Ovary (tissue), 7 donors: ENCODE measurements at regions not wholly inside any gene's neighbourhood (a gene's known extent, or its start where the extent isn't known, plus 50 kb on each side); places are given as distances from the start of the nearest gene placed in this dataset.

Source experiments
- DNase-seq, 5 donors: peaks; one replicate each; pipeline ENCODE4 v3.0.0-alpha.2; 2019 to 2020
- H3K27ac ChIP-seq, 2 donors: fragments of 200-600 bp; one replicate each; pipeline versions ENCODE4 v1.5.1 to v1.8.0; 2019 to 2022
- H3K27me3 ChIP-seq: fragments of 200-600 bp; one replicate; pipeline ENCODE4 v1.8.0; 2022
- H3K36me3 ChIP-seq: fragments of 200-600 bp; sonication (generic); one replicate; pipeline ENCODE4 v1.5.1; 2019
- H3K4me1 ChIP-seq: one replicate; pipeline ENCODE4 v1.8.1; 2013; ENCODE audit warnings: mild to moderate bottlenecking, moderate library complexity; ENCODE audit not compliant: insufficient read depth
- H3K4me3 ChIP-seq: fragments of 200-600 bp; sonication (generic); one replicate; pipeline ENCODE4 v1.5.1; 2017
- H3K9me3 ChIP-seq, 2 donors: fragments of 200-600 bp in 1 of 2; sonication (generic) in 1 of 2; one replicate each; pipeline versions ENCODE4 v1.5.1 to v1.8.1; 2013 to 2019; ENCODE audit warnings: mild to moderate bottlenecking in 1 of 2, moderate library complexity in 1 of 2
- EP300 ChIP-seq: sonication (generic); formaldehyde crosslinking; IDR thresholded peaks from one replicate; pipeline ENCODE4 v1.6.1; 2017; ENCODE audit warnings: antibody characterized with exemption
- POLR2A ChIP-seq: fragments of 450-650 bp; IDR thresholded peaks from one replicate; pipeline ENCODE4 v1.6.1; 2017; ENCODE audit warnings: antibody characterized with exemption, mild to moderate bottlenecking, moderate library complexity
- WGBS, 3 donors: extraction: QIAGEN DNeasy Blood & Tissue Kit in 1 of 3; methylation state at CpG; one replicate each; pipeline versions ENCODE4 v1.1.5 to v1.1.7; 2013 to 2017; 5-methylcytosine and 5-hydroxymethylcytosine counted together
- intact Hi-C, 4 donors: fragments of 100-400 bp; cut with DNase I; formaldehyde crosslinking; loops; one replicate each; pipeline versions ENCODE4 v1.11.0 to v1.15.1; 2022 to 2023
- TF ChIP-seq, protein P1 (sequence below), 3 donors: fragments of 450-650 bp in 2 of 3; fragments of 200-600 bp in 1 of 3; IDR thresholded peaks; one replicate each; pipeline versions ENCODE4 v1.5.1 to v1.8.0; 2016 to 2022; ENCODE audit warnings: antibody characterized with exemption in 3 of 3, mild to moderate bottlenecking in 1 of 3
- donor health status: DM: no; HTN: no; CAD: no; lungs with moderate emphysema.
- donor health status: DM: no; HTN: no; CAD: no.
- donor health status: Bipolar disorder and iron deficiency.
- donor health status: DM: no; HTN: no; CAD: no.
- donor health status: DM: yes; HTN: yes; CAD: no.

DNA sequence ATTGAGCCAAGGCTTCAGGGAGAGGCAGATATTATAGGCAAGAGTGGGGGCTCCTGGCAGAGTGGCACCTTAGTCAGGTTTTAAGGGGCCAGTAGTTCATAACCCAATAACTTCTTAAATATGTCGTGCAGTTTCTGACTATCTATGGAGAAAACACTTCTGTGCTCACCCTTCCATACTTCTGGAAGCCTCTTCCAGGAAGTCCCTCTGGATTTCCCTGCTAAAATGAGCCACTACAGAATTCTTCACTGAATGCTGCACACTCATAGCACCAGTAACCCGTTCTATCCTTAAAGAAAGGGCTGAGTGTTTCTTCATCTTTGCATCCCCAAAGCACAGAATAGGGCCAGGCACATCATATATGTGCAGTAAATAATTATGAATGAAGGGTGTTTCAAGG is 198.5 kb upstream of the SLC24A3 start:
- intact Hi-C loops = no loop called here

DNA sequence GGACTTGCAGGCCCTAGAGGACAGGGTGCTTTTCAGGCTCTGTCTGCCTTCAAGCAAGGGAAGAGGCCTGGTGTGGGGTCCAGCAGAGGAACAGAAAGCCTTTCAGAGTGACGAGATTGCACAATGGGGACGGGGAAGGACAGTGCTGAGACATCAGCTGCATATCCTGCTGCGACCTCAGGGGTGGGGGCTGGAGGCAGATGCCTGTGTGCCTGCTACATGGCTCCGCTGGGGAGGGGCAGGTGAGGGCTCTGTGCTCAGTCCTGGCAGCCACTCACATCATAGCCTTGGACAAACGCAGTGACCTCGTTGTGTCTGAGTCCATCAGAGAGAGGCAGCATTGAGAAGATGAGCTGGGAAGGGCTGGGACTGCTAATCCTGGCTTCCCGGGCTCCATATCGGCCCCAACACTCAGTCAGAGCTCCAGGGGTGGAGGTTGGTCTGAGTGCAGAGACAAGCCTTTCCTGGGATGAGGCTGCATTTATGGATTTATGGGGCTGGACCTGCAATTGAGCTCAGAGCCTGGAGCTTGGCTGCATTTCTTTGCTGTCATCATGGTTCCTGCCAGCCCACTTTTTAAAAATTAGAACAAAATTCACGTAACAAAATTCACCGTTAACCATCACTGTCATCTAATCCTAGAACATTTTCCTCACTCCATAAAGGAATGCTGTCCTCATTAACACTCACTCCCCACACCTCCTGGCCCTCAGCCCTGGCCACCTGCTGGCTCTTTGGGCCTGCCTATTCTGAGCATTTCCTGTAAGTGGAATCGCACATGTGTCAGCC is 196.9 kb upstream of the SLC24A3 start:
- no peak for DNase-seq
- intact Hi-C loops = no loop called here

More for the DNA sequence above, 198.5 kb upstream of the SLC24A3 start:
- no peaks in the 10 kb centered on the region for H3K4me1 ChIP-seq
- no peaks in the 10 kb centered on the region for H3K27me3 ChIP-seq
- no peaks in the 10 kb centered on the region for H3K36me3 ChIP-seq
- TF ChIP-seq EP300 (no peak), POLR2A (no peak)
- TF ChIP-seq, protein P1, sequence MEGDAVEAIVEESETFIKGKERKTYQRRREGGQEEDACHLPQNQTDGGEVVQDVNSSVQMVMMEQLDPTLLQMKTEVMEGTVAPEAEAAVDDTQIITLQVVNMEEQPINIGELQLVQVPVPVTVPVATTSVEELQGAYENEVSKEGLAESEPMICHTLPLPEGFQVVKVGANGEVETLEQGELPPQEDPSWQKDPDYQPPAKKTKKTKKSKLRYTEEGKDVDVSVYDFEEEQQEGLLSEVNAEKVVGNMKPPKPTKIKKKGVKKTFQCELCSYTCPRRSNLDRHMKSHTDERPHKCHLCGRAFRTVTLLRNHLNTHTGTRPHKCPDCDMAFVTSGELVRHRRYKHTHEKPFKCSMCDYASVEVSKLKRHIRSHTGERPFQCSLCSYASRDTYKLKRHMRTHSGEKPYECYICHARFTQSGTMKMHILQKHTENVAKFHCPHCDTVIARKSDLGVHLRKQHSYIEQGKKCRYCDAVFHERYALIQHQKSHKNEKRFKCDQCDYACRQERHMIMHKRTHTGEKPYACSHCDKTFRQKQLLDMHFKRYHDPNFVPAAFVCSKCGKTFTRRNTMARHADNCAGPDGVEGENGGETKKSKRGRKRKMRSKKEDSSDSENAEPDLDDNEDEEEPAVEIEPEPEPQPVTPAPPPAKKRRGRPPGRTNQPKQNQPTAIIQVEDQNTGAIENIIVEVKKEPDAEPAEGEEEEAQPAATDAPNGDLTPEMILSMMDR (IDR thresholded peaks at IDR 0.05) = no peak
- no peak overlapping the region for H3K27ac ChIP-seq
- DNase-seq = no peak
- WGBS, 3 donors = 47 to 92% (median 80%) methylated on average over 2 of the region's 2 CpGs
- H3K4me3 ChIP-seq = no peak overlapping the region
- H3K9me3 ChIP-seq = no peaks in the 10 kb centered on the region

DNA sequence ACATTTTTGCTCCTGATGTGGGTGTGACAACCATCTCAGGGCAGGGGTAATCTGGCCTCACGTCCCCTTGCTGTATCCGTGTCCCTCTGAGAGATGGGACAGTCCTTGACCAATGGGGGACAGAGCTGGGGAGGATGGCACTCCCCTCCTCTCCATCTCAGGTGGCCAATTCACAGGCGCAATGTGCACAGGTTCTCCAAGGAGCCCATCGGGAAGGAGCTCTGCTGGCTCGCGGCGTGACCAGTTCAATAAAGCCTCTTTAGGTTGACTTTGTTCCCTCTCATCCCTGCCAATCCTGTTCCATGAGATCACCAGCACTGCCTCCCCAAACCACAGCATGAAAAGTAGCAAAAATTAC is 196.3 kb upstream of the SLC24A3 start:
- TF ChIP-seq, protein P1 (IDR thresholded peaks at IDR 0.05) = no peak
- TF ChIP-seq POLR2A = no peak
- TF ChIP-seq EP300 = no peak
- intact Hi-C loops = no loop called here
- no peak for DNase-seq
- H3K27ac ChIP-seq = no peak overlapping the region
- no peaks in the 10 kb centered on the region for H3K9me3 ChIP-seq
- no peaks in the 10 kb centered on the region for H3K27me3 ChIP-seq
- no peaks in the 10 kb centered on the region for H3K4me1 ChIP-seq
- H3K36me3 ChIP-seq = no peaks in the 10 kb centered on the region
- H3K4me3 ChIP-seq = no peak overlapping the region
- 75 to 87% (median 85%) methylated on average over 7 of the region's 7 CpGs for WGBS, 3 donors

More for the DNA sequence above, 196.9 kb upstream of the SLC24A3 start:
- TF ChIP-seq, protein P1 (IDR thresholded peaks at IDR 0.05) = no peak
- TF ChIP-seq EP300 = no peak
- TF ChIP-seq POLR2A = no peak
- Histone ChIP-seq H3K27me3 (no peaks in the 10 kb centered on the region), H3K36me3 (no peaks in the 10 kb centered on the region), H3K9me3 (no peaks in the 10 kb centered on the region), H3K4me3 (no peak overlapping the region), H3K4me1 (no peaks in the 10 kb centered on the region), H3K27ac (no peak overlapping the region)
- WGBS, 3 donors = 54 to 70% (median 61%) methylated on average over 11 of the region's 11 CpGs

DNA sequence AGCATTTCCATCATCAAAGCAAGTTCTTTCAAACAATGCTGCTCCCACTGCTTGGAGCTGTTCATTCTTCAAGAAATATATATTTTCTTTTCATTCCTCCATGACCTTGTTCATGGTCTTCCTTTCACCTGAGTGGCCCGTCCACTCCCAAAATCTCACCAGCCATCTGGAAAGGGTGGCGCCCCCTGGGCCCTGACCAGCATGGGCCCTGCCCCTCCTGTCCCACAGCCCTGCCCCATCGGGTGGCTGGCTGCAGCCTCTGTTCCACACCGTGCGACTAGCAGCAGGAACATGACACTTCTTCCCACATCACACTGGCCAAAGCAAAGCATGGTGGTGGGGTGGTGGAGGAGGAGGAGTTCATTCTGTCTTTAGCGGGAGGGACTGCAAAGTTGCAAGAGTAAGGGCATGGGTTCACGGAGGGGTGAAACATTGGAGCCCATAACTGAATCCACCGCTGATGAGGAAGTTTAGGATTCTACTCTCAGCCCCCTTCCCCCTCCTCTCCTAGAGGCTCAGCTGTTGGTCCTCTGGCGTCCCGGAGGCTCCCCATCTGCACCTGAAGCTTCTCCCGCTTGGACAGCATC is 195.2 kb upstream of the SLC24A3 start:
- Histone ChIP-seq H3K4me1 (no peaks in the 10 kb centered on the region), H3K27me3 (no peaks in the 10 kb centered on the region), H3K9me3 (no peaks in the 10 kb centered on the region), H3K27ac (no peak overlapping the region), H3K4me3 (no peak overlapping the region), H3K36me3 (no peaks in the 10 kb centered on the region)
- no peak for DNase-seq
- intact Hi-C loops = no loop called here
- TF ChIP-seq POLR2A (no peak), EP300 (no peak)
- TF ChIP-seq, protein P1 (IDR thresholded peaks at IDR 0.05) = no peak
- WGBS, 3 donors = 81 to 89% (median 82%) methylated on average over 11 of the region's 11 CpGs
